HG02588 (cell line): ENCODE measurements at regions not wholly inside any gene's neighbourhood (a gene's known extent, or its start where the extent isn't known, plus 50 kb on each side); places are given as distances from the start of the nearest gene placed in this dataset.

Experiments used
- ATAC-seq: cut with Tn5 transposase; IDR thresholded peaks from one replicate; pipeline ENCODE4 v1.9.1; 2021; ENCODE audit warnings: mild to moderate bottlenecking, moderate library complexity; ENCODE audit not compliant: unreplicated experiment

- no peak for ATAC-seq
Measured at GRCh38 chr18:65567372-65567771, 183.4 kb upstream of the CDH7 start.

- no peak for ATAC-seq
Measured at GRCh38 chr18:65548316-65548715, 202.5 kb upstream of the CDH7 start.

DNA sequence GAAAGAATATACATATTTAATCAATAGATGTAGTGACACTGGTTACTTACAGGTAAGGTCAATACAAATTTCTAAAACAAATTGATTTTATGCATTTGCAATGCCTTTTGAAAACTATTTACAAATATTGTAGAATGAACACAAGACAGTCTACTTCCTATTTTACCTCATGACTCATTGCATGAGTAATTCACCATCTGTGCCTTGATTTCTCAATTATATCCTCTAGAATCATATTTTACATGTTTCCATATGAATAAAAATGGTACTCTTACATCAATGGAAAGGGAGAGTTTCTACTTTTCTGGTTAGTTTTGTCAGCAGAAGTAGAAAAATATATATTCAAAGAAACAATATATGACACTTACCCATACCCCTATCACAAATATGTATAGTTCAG is 203.8 kb upstream of the CDH7 start:
- no peak for ATAC-seq

DNA sequence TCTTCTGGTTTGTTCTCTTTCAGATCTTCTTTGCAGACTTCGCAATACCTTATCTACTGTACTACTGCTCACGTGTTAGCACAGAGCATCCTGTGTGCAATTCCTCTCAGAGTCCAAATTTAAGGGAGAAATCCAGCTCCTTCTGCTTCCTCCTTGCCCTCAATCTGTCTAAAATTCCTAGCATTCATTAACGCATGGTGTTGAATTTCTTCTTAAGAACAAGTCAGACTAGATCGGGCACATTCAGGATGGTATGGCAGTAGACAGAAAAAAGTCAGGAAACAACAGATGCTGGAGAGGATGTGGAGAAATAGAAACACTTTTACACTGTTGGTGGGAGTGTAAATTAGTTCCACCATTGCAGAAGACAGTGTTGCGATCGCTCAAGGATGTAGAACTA is 206.1 kb upstream of the CDH7 start:
- no peak for ATAC-seq

GRCh38 chr18:65527879-65528633 is 222.8 kb upstream of the CDH7 start:
- no peak for ATAC-seq

- ATAC-seq: no peak
Measured at GRCh38 chr18:65526099-65526498, 224.7 kb upstream of the CDH7 start.

GRCh38 chr18:65523461-65523860 is 227.4 kb upstream of the CDH7 start:
- ATAC-seq: no peak

DNA sequence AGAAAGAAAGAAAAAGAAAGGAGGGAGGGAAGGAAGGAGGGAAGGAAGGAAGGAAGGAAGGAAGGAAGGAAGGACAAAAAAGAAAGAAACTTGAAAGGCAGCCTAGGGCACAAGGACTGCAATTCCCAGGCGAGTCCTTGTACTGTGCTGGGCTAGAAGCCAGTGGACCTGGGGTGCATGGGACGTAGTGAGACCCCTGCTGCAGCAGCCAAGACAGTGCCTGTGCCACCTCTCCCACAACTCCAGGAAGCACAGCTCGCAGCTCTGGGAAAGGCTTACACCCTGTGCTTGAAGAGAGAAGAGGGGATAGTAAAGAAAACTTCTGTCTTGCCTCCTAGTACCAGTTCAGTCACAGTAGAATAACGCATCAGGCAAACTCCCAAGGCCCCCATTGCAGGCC is 227.9 kb upstream of the CDH7 start:
- no peak for ATAC-seq

- no peak for ATAC-seq
Measured at GRCh38 chr18:65516209-65516608, 234.6 kb upstream of the CDH7 start.

DNA sequence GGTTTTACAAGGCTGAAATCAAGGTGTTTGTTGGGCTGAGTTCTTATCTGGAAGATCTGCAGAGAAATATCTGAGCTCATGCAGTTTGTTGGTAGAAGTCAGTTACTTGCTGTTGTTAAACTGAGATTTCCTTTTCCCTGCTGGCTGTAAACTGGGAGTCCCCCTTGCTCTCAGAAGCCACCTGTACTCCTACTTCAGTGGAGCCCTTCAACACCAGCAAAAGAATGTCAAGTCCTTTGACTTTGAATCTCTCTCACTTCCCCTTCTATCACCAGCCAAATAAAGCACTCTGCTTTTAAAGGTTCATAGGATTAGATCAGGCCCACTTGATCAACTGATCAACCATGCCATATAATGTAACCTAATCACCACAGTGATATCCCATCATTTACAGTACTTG is 252.2 kb upstream of the CDH7 start:
- no peak for ATAC-seq

- ATAC-seq: no peak
Measured at GRCh38 chr18:65487569-65487968, 263.2 kb upstream of the CDH7 start.

GRCh38 chr18:65477455-65477854 is 273.4 kb upstream of the CDH7 start:
- ATAC-seq: no peak

DNA sequence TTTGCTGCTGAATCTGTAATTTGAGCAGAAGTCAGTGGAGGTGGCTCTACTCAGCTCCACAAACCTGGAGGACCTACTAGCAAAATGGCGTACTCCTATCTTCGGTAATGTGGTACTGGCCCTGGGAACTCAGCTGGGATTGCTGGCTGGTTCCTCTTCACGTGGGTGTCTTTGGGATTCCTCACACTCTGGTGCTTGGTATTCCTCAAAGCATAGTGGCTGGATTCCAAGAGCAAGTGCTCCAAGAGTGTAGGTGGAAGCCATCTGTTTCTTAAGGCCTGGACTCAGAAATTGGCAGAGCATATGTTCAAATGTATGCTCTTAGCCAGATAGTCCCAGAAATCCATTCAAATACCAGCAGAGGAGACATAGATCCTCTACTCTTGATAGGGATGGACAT is 281.9 kb upstream of the CDH7 start:
- no peak for ATAC-seq

DNA sequence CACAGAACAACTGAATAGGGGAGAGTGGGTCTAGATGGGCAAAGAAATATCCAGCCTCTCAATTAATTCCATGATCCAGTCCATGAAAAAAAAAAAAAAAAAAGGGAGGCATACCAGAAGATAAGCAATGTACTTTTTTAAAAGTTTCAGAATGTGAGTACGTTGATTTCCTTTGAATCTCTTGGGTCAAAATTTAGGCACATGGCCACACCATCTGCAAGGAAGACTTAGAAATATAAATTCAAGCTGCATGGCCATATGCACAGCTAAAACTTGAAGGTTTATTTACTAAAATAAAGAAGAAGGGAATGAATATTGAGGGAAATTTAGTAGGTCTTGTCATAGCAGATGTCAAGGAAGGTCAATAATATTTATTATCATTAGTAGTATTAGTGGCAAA is 286.5 kb upstream of the CDH7 start:
- ATAC-seq: no peak

DNA sequence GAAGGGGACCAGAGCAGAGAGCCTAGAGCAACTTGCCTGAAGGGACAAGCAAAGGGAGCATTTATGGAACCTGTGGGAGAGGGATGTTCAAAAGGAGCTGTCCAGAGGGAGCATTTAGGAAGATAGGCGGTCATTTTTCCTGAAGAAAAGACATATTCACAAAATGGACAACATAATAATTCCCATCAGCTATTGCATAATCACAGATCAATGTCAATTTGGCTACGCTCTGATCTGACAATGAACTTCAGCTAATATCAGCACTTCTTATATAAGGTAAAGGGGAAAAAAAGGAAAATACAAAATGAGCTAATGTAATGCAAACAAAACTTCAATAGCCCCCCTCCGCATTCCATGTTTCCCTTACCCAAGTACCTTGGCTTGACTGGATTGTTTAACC is 291.1 kb upstream of the CDH7 start:
- ATAC-seq: no peak

- no peak for ATAC-seq
Measured at GRCh38 chr18:65458871-65459270, 291.9 kb upstream of the CDH7 start.

GRCh38 chr18:65439188-65439587 is 311.6 kb upstream of the CDH7 start:
- ATAC-seq: no peak

- no peak for ATAC-seq
Measured at GRCh38 chr18:65436430-65436829, 314.4 kb upstream of the CDH7 start.

DNA sequence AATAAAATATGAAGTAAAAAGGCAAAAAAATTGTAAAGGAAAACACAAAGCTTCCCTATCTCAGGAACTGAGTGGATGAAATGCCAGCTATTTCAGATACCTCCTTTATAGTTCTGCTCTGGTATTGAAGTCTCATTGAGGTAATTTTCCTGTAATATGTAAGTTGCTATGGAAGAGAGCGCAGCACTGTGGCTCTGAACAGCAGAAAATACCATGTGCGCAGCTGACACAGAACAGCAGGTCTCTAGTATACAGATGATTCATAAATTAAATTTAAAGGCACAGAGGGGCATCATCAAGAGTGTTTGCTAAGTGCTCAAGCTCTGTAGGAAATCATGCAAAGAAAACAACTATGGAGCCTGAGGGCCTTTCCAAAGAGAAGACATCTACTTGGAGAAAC is 315.3 kb upstream of the CDH7 start:
- no peak for ATAC-seq

- ATAC-seq: no peak
Measured at GRCh38 chr18:65429601-65430000, 321.2 kb upstream of the CDH7 start.

- ATAC-seq: no peak
Measured at GRCh38 chr18:65425366-65425765, 325.4 kb upstream of the CDH7 start.

- no peak for ATAC-seq
Measured at GRCh38 chr18:65423776-65424175, 327.0 kb upstream of the CDH7 start.

DNA sequence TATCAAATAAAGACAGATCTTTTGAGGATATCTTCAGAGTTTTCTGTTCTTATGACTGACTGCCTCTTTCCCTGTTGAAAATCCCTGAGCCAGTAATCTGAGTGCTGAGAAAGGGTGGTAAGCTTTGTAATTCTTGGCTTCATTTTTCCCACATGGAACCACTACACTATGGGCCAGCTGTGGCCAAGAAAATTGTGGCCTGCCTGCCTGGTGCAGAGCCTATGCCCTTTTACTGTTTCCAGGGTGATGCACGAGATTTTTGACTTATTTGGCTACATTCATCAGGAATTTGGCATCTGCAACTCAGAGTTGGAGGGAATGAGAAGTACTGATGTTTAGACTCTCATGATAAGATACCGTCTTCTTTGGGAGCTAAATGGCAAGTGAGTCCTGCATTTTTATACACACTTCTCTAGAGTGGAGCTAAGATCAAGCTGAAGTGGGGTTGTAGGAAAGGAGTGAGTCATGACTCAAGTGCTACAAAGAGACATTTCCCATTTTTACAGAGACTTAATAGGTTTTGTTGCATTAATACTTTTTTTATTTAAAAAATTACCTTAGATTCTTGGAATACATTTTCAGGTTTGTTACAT is 328.2 kb upstream of the CDH7 start:
- no peak for ATAC-seq
